Mesendoderm (in vitro differentiated cells): ENCODE measurements at regions not wholly inside any gene's neighbourhood (a gene's known extent, or its start where the extent isn't known, plus 50 kb on each side); places are given as distances from the start of the nearest gene placed in this dataset.

Experiments
- DNase-seq: peaks from one replicate; pipeline ENCODE4 v3.0.0; 2013
- H2AK5ac ChIP-seq: 2 replicates; pipeline ENCODE4 v1.6.1; 2013; ENCODE audit warnings: low read length, inconsistent platforms
- H2BK120ac ChIP-seq: 2 replicates; pipeline ENCODE4 v1.6.1; 2013; ENCODE audit warnings: low read depth, mild to moderate bottlenecking, low read length, moderate library complexity, mixed read lengths
- H2BK15ac ChIP-seq: replicated peaks from 2 replicates; pipeline ENCODE4 v1.6.1; 2013; ENCODE audit warnings: low read depth, mild to moderate bottlenecking, moderate library complexity
- H2BK5ac ChIP-seq: 2 replicates; pipeline ENCODE4 v1.6.1; 2013; ENCODE audit warnings: low read length, inconsistent platforms
- H3K18ac ChIP-seq: 2 replicates; pipeline ENCODE4 v1.6.1; 2013; ENCODE audit warnings: mild to moderate bottlenecking, low read length, mixed read lengths
- H3K23ac ChIP-seq: one replicate; pipeline ENCODE4 v1.6.1; 2013; ENCODE audit warnings: low read length
- H3K27ac ChIP-seq: 2 replicates; pipeline ENCODE4 v1.5.1; 2013; ENCODE audit warnings: low read depth, mild to moderate bottlenecking, inconsistent platforms, low read length, moderate library complexity
- H3K27me3 ChIP-seq: 2 replicates; pipeline ENCODE4 v1.6.1; 2013; ENCODE audit warnings: low read length, control low read depth, mild to moderate bottlenecking, inconsistent platforms; ENCODE audit not compliant: insufficient read depth, poor library complexity
- H3K36me3 ChIP-seq: 2 replicates; pipeline ENCODE4 v1.6.1; 2013; ENCODE audit warnings: low read length, inconsistent platforms; ENCODE audit not compliant: control insufficient read depth, insufficient read depth
- H3K4ac ChIP-seq: one replicate; pipeline ENCODE4 v1.6.1; 2013; ENCODE audit warnings: low read depth, mild to moderate bottlenecking, low read length, moderate library complexity
- H3K4me1 ChIP-seq: 2 replicates; pipeline ENCODE4 v1.6.1; 2013; ENCODE audit warnings: low read depth, low read length, inconsistent platforms; ENCODE audit not compliant: control insufficient read depth
- H3K4me2 ChIP-seq: 2 replicates; pipeline ENCODE4 v1.6.1; 2013; ENCODE audit warnings: low read length
- H3K4me3 ChIP-seq: 2 replicates; pipeline ENCODE4 v1.5.1; 2013; ENCODE audit warnings: mild to moderate bottlenecking, low read length
- H3K56ac ChIP-seq: one replicate; pipeline ENCODE4 v1.6.1; 2013; ENCODE audit warnings: low read length
- H3K79me1 ChIP-seq: 2 replicates; pipeline ENCODE4 v1.6.1; 2013; ENCODE audit warnings: low read length, inconsistent platforms
- H3K79me2 ChIP-seq: 2 replicates; pipeline ENCODE4 v1.6.1; 2013; ENCODE audit warnings: mild to moderate bottlenecking, low read length; ENCODE audit not compliant: control insufficient read depth, insufficient read depth
- H3K9ac ChIP-seq: 2 replicates; pipeline ENCODE4 v1.6.1; 2013; ENCODE audit warnings: low read length, inconsistent platforms
- H4K5ac ChIP-seq: one replicate; pipeline ENCODE4 v1.6.1; 2013; ENCODE audit warnings: low read length
- H4K8ac ChIP-seq: one replicate; pipeline ENCODE4 v1.6.1; 2013; ENCODE audit warnings: low read depth, mild to moderate bottlenecking, control low read depth, low read length, moderate library complexity
- WGBS: extraction: QIAGEN DNeasy Blood & Tissue Kit; methylation state at CpG from one replicate; pipeline ENCODE4 v1.1.7; 2013; ENCODE audit warnings: low lambda C conversion rate, missing lambda C conversion rate; ENCODE audit not compliant: insufficient coverage; ENCODE audit errors: extremely low coverage; 5-methylcytosine and 5-hydroxymethylcytosine counted together

DNA sequence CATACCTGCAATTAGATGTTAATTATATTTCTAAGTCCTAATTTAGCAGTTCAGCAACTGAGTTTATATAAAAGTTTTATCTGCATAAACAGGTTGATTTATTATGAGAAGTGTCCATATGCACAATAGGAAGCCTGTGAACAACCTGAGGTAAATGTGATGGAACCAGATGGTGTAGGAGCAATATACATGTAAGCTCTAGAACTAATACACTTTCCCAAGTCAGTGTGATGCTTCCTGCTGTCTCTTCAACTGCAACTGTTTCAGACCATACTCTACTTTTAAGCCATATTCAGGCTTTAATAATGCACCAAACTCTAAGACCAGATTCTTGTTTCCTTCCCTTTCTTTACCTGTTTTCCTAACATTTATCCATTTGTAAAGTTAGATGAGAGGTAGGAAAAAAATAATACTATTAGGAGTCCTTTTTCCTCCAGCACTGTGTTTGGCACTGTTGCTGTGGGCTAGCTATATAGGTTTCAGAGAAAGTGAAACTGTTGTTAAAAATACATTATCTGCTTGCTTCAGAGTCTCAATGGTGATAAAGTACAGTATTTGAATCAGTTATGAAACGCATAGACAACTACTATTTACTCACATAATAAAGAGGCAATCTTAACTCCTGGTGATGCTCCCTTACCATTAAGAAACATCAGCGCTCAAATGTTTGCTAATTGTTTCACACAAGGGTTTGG is 1009.3 kb downstream of the GRIK2 start:
- WGBS = no CpG with 5 or more reads among the region's 2 CpGs
- no peak for DNase-seq
- Histone ChIP-seq H4K5ac (no peak overlapping the region), H3K27ac (no peak overlapping the region), H3K36me3 (no peaks in the 10 kb centered on the region), H3K27me3 (no peaks in the 10 kb centered on the region), H3K9ac (no peak overlapping the region), H2BK120ac (no peak overlapping the region), H3K23ac (no peak overlapping the region), H2BK15ac (no peak overlapping the region), H3K18ac (no peak overlapping the region), H3K79me2 (no peaks in the 10 kb centered on the region), H3K4me1 (no peaks in the 10 kb centered on the region), H3K4me3 (no peak overlapping the region), H3K56ac (no peak overlapping the region), H2BK5ac (no peak overlapping the region), H3K4ac (no peak overlapping the region), H4K8ac (no peak overlapping the region), H3K4me2 (no peak overlapping the region), H2AK5ac (no peak overlapping the region), H3K79me1 (no peaks in the 10 kb centered on the region)

DNA sequence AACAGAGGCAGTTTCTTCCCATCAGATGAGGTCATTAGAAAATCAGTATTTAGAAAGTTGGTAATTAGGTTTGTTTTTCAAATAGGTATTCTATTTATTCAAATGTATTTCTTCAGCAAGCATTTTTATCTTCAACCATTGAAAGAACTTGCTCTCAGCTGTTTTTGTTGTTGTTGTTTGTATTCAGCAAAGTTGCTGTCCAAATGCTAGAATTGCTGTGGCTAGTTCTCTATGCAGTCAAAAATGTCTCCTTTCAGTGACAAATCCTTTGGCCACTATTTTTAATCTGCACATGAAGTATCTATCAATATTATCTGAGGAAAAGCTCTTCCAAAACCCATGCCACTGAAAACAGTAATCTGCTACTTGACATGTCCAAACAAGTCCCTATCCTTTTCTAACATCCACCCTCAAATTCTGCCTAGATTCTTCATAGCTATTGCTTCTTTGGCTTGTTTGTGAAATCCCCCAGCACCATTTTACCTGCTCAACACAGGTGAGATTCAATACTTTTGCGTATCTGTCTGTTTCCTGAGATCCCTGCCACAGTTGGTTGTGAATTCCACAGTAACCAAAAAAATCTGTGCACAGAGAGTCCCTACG is 1005.4 kb downstream of the GRIK2 start:
- H3K79me2 ChIP-seq = no peaks in the 10 kb centered on the region
- no peak overlapping the region for H2AK5ac ChIP-seq
- no peaks in the 10 kb centered on the region for H3K4me1 ChIP-seq
- no peak overlapping the region for H3K4ac ChIP-seq
- H4K8ac ChIP-seq = no peak overlapping the region
- no peak overlapping the region for H3K23ac ChIP-seq
- H4K5ac ChIP-seq = no peak overlapping the region
- no CpG with 5 or more reads among the region's 2 CpGs for WGBS
- H3K36me3 ChIP-seq = no peaks in the 10 kb centered on the region
- no peak overlapping the region for H3K56ac ChIP-seq
- H3K18ac ChIP-seq = no peak overlapping the region
- no peak overlapping the region for H3K9ac ChIP-seq
- no peak overlapping the region for H3K4me2 ChIP-seq
- H3K4me3 ChIP-seq = no peak overlapping the region
- DNase-seq = no peak
- H2BK120ac ChIP-seq = no peak overlapping the region
- H2BK15ac ChIP-seq = no peak overlapping the region
- H3K79me1 ChIP-seq = no peaks in the 10 kb centered on the region
- no peaks in the 10 kb centered on the region for H3K27me3 ChIP-seq
- no peak overlapping the region for H3K27ac ChIP-seq
- no peak overlapping the region for H2BK5ac ChIP-seq

DNA sequence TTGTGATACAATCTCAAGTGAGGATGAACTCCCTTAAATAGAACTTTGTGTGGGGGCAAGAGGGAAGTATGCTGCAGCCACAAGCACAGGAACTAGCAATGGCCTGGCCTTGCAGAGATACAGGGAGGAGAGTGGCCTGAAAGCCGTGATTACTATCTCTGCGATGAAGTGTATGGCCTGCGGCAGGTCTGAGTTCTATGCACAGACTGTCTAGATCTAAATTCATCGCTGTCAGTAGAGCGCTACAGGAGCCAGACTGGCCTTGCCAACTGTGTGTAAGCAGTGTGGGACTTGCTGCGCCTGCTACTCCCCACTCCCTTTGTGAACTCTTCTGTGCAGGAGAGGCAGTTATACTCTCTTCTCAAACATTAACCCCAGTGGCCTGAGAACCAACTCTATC is 997.0 kb downstream of the GRIK2 start:
- no peak overlapping the region for H2BK120ac ChIP-seq
- no peak overlapping the region for H4K8ac ChIP-seq
- no peaks in the 10 kb centered on the region for H3K27me3 ChIP-seq
- H3K79me2 ChIP-seq = no peaks in the 10 kb centered on the region
- no peak overlapping the region for H3K27ac ChIP-seq
- H3K36me3 ChIP-seq = no peaks in the 10 kb centered on the region
- H4K5ac ChIP-seq = no peak overlapping the region
- no peak for DNase-seq
- no peaks in the 10 kb centered on the region for H3K4me1 ChIP-seq
- no peak overlapping the region for H3K18ac ChIP-seq
- H3K79me1 ChIP-seq = no peaks in the 10 kb centered on the region
- no peak overlapping the region for H3K56ac ChIP-seq
- H3K9ac ChIP-seq = no peak overlapping the region
- no peak overlapping the region for H3K4ac ChIP-seq
- H2BK15ac ChIP-seq = no peak overlapping the region
- H3K23ac ChIP-seq = no peak overlapping the region
- no peak overlapping the region for H2BK5ac ChIP-seq
- WGBS = no CpG with 5 or more reads among the region's 6 CpGs
- no peak overlapping the region for H3K4me2 ChIP-seq
- H2AK5ac ChIP-seq = no peak overlapping the region
- no peak overlapping the region for H3K4me3 ChIP-seq

DNA sequence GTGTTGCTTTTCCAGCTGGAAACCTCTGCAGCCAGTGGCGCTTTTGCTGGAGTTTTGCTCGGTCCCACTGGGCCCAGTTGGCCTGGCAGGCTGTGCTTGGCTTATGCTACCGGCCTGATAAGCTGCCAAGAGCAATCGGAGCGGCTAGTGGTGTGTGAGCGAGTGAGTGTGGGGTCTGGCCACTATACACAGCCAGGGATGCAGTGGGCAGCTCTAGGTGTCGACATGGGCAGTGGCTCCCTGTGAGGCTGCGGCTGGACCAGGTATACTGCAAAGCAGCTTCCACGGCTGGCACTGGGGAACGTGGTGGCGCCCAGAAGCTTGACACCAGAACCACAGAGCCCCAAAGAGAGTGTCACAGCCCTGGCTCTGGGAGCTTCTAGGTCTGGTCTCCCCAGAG is 996.5 kb downstream of the GRIK2 start:
- H3K18ac ChIP-seq = no peak overlapping the region
- no peak overlapping the region for H3K23ac ChIP-seq
- H3K56ac ChIP-seq = no peak overlapping the region
- H3K9ac ChIP-seq = no peak overlapping the region
- no peak overlapping the region for H3K4me3 ChIP-seq
- H3K79me2 ChIP-seq = no peaks in the 10 kb centered on the region
- H3K27ac ChIP-seq = no peak overlapping the region
- H3K36me3 ChIP-seq = no peaks in the 10 kb centered on the region
- WGBS = no CpG with 5 or more reads among the region's 11 CpGs
- H2BK15ac ChIP-seq = no peak overlapping the region
- no peak overlapping the region for H2BK120ac ChIP-seq
- H3K79me1 ChIP-seq = no peaks in the 10 kb centered on the region
- no peak overlapping the region for H3K4me2 ChIP-seq
- H3K4me1 ChIP-seq = no peaks in the 10 kb centered on the region
- H4K8ac ChIP-seq = no peak overlapping the region
- H2BK5ac ChIP-seq = no peak overlapping the region
- no peak overlapping the region for H2AK5ac ChIP-seq
- no peak for DNase-seq
- H3K4ac ChIP-seq = no peak overlapping the region
- no peaks in the 10 kb centered on the region for H3K27me3 ChIP-seq
- H4K5ac ChIP-seq = no peak overlapping the region

DNA sequence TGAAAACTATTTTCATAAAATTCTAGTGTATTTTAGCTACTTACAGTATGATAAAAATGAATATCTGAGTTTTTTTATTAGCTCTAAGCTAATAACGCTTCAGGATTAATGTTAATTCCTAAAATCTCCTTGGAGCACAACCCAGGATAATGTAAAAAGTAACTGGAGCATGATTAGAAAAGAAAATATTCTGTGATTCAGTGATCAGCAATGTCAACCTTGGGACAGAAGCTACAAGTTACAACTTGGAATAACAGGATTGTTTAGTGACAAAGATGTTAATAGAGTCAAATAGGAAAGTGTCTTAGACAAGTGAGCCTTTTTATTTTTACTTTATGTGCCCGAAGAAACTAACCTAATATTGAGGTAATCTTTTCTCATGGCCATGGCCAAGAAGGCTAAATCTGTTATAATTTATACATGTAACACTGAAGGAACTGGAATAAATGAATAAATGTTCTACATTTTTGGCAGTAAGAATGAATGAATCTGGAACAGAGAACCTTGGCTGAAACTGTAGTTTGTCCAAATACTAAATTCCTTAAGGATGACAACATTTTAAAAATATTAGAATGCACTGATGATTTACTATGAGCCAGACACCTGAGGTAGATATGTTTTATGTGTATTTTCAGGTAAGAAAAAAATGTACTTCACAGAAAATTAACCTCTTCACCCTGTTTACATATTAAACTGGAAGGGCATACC is 994.0 kb downstream of the GRIK2 start:
- Histone ChIP-seq H3K79me2 (no peaks in the 10 kb centered on the region), H3K4me3 (no peak overlapping the region), H3K27ac (no peak overlapping the region), H3K56ac (no peak overlapping the region), H3K9ac (no peak overlapping the region), H2BK5ac (no peak overlapping the region), H2BK15ac (no peak overlapping the region), H3K36me3 (no peaks in the 10 kb centered on the region), H3K27me3 (no peaks in the 10 kb centered on the region), H3K79me1 (no peaks in the 10 kb centered on the region), H4K8ac (no peak overlapping the region), H2BK120ac (no peak overlapping the region), H4K5ac (no peak overlapping the region), H3K4me2 (no peak overlapping the region), H3K23ac (no peak overlapping the region), H2AK5ac (no peak overlapping the region), H3K4me1 (no peaks in the 10 kb centered on the region), H3K4ac (no peak overlapping the region), H3K18ac (no peak overlapping the region)
- DNase-seq = no peak
- WGBS = no CpG with 5 or more reads among the region's 2 CpGs
